ENCODE measurements at regions not wholly inside any gene's neighbourhood (a gene's known extent, or its start where the extent isn't known, plus 50 kb on each side); places are given as distances from the start of the nearest gene placed in this dataset.

- H3K4me3 ChIP-seq (ENCODE audit: low read depth, low read length), result no peak overlapping the region
- DNase-seq (ENCODE audit: low read depth), result no peak
- no peak for TF ChIP-seq CTCF (IDR thresholded peaks at IDR 0.05; ENCODE audit: low read depth, low read length, missing control alignments)
- in situ Hi-C loops (cut with HindIII; ENCODE audit: low sequenced_read_pairs), result no loop called here
Measured at GRCh38 chr7:85480666-85481065, 293.8 kb upstream of the SEMA3D start.

- no peak overlapping the region for H3K4me3 ChIP-seq (ENCODE audit: low read depth, low read length)
- DNase-seq (ENCODE audit: low read depth), result peak; percentile 6
- TF ChIP-seq CTCF (IDR thresholded peaks at IDR 0.05; ENCODE audit: low read depth, low read length, missing control alignments), result no peak
- in situ Hi-C loops (cut with HindIII; ENCODE audit: low sequenced_read_pairs), result no loop called here
Measured at GRCh38 chr7:85479918-85480643, 293.2 kb upstream of the SEMA3D start.

- DNase-seq (ENCODE audit: low read depth), result no peak
- TF ChIP-seq CTCF (IDR thresholded peaks at IDR 0.05; ENCODE audit: low read depth, low read length, missing control alignments), result no peak
- no peak overlapping the region for H3K4me3 ChIP-seq (ENCODE audit: low read depth, low read length)
- in situ Hi-C loops (cut with HindIII; ENCODE audit: low sequenced_read_pairs), result no loop called here
Measured at GRCh38 chr7:85478530-85478929, 291.7 kb upstream of the SEMA3D start.

GRCh38 chr7:85475476-85475875 is 288.6 kb upstream of the SEMA3D start:
- DNase-seq (ENCODE audit: low read depth), result no peak
- H3K4me3 ChIP-seq (ENCODE audit: low read depth, low read length), result no peak overlapping the region
- no peak for TF ChIP-seq CTCF (IDR thresholded peaks at IDR 0.05; ENCODE audit: low read depth, low read length, missing control alignments)
- in situ Hi-C loops (cut with HindIII; ENCODE audit: low sequenced_read_pairs), result no loop called here

GRCh38 chr7:85475071-85475470 is 288.2 kb upstream of the SEMA3D start:
- no peak for TF ChIP-seq CTCF (IDR thresholded peaks at IDR 0.05; ENCODE audit: low read depth, low read length, missing control alignments)
- no peak overlapping the region for H3K4me3 ChIP-seq (ENCODE audit: low read depth, low read length)
- in situ Hi-C loops (cut with HindIII; ENCODE audit: low sequenced_read_pairs), result no loop called here
- DNase-seq (ENCODE audit: low read depth), result no peak

GRCh38 chr7:85474234-85474633 is 287.4 kb upstream of the SEMA3D start:
- no peak for TF ChIP-seq CTCF (IDR thresholded peaks at IDR 0.05; ENCODE audit: low read depth, low read length, missing control alignments)
- in situ Hi-C loops (cut with HindIII; ENCODE audit: low sequenced_read_pairs), result loop anchor here (25.0 kb wide), 1 partner anchor 213 kb away; no protein-coding TSS in a partner anchor
- H3K4me3 ChIP-seq (ENCODE audit: low read depth, low read length), result no peak overlapping the region
- DNase-seq (ENCODE audit: low read depth), result no peak
